ENCODE measurements at regions not wholly inside any gene's neighbourhood (a gene's known extent, or its start where the extent isn't known, plus 50 kb on each side); places are given as distances from the start of the nearest gene placed in this dataset.
"Not testable (repeated sequence)": the region's sequence is repeated elsewhere in the genome, so short reads cannot be mapped to it uniquely, and the experiment has no call there.

DNA sequence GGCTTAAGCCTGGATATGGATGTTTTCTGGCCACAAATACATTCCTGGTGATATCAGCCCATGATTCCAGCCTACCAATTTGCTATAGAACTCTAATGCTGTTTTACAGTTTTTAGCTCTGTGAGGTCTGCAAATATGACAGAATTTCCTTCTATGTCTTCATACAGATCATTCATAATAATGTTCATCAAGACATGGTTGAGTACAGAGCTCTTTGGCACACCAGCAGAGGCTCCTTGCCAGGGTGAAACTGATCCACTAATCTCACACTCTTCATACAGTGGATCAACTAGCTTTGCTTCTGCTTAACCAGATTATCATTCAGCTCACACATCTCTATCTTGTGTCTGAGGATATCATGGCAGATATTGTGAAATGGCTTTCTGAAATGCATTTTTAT is 672.1 kb downstream of the STK39 start:
- no peak for DNase-seq

DNA sequence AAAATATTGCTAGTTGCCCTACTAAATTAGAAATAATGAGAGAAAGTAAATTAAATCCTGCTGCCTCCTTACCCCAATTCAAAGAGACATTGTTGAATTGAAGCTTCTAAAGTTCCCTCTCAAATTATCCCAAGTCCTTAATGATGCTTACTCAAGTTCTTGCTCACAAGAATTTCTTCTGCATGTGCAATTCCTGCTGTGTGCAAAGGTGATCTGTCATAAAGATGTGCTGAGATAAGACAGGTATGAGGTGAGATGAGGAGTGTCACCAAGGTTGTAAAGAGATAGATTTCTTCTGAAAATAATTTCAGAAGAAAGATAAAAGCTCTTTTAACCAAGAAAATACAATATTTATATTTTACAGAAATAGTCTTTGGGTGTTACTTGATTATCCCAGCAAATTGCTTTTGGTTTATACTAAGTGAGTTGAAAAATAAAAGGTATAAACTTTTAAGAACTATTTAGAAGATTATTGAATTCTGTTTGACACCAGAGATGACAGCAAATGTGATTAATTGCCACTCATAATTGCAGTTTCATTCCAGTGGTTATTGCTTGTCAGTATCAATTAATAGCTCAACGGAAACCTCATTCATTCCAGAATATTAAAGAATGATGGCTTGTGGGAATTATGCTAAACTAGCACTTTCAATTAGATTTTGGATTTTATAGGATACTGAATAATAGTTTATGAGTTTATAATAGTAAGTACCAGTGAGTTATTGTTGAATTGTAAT is 674.3 kb downstream of the STK39 start:
- no peak for DNase-seq

GRCh38 chr2:167570370-167570769 is 677.0 kb downstream of the STK39 start:
- DNase-seq, result no peak

DNA sequence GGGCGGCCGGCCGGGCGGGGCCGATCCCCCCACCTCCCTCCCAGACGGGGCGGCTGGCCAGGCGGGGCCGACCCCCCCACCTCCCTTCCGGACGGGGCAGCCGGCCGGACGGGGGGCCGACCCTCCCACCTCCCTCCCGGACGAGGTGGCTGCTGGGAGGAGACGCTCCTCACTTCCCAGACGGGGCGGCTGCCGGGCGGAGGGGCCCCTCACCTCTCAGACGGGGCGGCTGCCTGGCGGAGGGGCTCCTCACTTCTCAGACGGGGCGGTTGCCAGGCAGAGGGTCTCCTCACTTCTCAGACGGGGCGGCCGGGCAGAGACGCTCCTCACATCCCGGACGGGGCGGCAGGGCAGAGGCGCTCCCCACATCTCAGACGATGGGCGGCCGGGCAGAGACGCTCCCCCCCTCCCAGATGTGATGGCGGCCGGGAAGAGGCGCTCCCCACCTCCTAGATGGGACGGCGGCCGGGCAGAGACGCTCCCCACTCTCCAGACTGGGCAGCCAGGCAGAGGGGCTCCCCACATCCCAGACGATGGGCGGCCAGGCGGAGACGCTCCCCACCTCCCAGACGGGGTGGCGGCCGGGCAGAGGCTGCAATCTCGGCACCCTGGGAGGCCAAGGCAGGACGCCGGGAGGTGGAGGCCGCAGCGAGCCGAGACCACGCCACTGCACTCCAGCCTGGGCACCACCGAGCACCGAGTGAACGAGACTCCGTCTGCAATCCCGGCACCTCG is 675.8 kb downstream of the XIRP2 start:
- DNase-seq, result not testable (repeated sequence)

GRCh38 chr2:167558272-167558991 is 670.2 kb downstream of the XIRP2 start:
- not testable (repeated sequence) for DNase-seq

GRCh38 chr2:167555098-167555720 is 666.9 kb downstream of the XIRP2 start:
- DNase-seq, result no peak

GRCh38 chr2:167553635-167554034 is 665.4 kb downstream of the XIRP2 start:
- DNase-seq, result no peak

DNA sequence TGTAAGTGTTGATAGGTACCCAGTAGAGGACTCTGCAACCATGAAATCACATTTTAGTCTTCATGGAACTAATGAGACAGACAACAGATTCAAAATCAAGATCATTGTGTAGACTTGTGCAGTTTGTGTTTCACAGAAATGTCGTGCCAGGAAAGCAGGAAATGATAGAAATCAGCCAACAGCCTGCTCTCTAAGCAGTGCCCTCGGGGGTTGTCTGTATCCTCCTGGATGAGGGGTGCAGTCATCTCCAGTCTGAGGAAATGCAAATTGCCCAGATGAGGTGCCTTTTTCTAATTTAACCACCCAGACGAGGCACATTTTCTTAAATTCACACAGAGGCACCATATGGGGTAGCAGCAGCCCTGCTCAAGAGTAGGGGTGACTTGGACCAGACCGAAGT is 663.1 kb downstream of the XIRP2 start:
- DNase-seq, result no peak

DNA sequence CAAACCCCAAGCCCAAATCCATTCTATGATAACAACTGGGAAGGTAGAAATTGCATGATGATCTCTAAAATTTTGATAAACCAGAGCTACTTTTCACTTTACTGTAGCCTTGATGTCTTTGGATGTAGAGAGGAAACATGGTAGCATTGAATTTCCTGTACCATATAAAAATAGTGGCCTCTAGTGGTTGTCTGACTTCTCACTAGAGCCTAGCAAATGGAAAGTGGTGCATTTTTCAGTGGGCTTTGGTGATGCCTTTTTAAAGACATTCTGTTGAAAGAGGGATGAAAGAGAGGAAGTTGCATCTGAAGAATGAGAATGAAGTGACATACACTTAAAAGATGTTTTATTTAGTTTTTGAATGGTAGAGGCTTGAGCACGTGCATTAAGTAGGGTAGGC is 662.2 kb downstream of the XIRP2 start:
- DNase-seq, result peak; percentile 6

- DNase-seq, result no peak
Measured at GRCh38 chr2:167548396-167548795, 660.1 kb downstream of the XIRP2 start.

DNA sequence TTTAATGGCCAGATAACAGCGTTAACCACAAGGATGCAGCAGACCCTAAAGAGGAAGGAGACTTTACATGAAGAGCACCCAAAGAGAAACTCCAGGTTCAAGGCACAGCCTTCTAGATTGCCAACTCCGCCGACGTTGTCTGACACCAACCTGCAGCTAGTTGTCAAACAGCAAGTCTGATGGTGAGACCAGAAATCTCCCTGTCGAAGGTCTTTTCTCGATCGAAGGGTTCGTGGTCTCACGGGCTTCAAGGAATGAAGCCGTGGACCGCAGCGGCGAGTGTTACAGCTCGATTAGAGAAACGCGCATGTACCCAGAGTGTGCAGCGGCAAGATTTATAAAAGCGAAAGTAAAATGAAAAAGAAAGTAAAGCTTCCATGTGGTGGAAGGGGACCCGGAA is 656.3 kb downstream of the XIRP2 start:
- DNase-seq, result no peak

GRCh38 chr2:167543721-167544120 is 655.4 kb downstream of the XIRP2 start:
- DNase-seq, result no peak

DNA sequence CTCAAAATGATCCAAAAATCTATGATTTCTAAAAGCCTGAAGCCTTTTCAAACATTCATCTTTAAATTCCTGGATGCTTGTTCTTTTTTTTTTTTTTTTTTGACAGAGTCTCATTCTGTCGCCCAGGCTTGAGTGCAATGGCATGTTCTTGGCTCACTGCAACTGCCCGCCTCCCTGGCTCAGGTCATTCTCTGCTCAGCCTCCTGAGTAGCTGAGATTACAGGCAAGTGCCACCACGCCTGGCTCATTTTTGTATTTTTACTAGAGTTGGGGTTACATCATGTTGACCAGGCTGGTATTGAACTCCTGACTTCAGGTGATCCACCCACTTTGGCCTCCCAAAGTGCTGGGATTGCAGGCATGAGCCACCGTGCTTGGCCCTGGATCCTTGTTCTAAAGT is 649.5 kb downstream of the XIRP2 start:
- DNase-seq, result no peak

GRCh38 chr2:167534443-167534842 is 646.2 kb downstream of the XIRP2 start:
- no peak for DNase-seq

DNA sequence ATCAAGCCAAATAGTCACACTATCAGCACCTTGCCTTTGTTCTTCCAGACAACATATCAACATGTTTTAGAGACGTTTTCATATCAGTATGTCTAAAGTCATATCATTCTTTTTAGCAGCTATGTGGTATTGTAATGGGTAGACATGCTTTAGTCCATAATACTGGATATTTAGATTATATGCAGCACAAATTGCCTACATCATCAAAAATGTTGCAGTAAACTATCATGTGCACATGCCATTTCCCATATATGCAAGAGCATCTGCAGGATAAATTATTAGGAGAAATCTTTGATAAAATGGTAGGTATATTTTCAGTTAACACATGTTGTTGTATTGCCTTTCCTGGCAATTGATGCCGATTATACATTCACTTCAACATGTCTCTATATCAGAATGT is 636.5 kb downstream of the XIRP2 start:
- no peak for DNase-seq

GRCh38 chr2:167510071-167510759 is 621.9 kb downstream of the XIRP2 start:
- no peak for DNase-seq

DNA sequence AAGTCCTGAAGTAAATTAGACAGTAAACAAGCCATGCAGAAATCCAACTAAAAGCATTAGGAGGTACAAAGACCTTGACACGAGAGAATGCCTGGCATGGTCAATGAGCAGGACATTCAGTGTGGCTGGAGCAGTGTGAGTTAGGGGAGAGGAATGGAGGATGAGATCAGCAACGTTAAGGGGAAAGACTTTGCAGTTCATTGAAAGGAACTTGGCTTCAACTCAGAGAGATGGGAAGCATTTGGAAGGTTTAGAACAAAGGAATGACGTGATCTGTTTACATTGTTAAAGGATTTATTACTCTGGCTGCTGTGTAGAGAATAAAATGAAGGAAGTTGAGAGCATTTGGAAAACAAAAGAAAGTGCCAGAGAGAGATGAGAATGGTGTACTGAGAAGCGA is 621.3 kb downstream of the XIRP2 start:
- peak; percentile 94 for DNase-seq

- no peak for DNase-seq
Measured at GRCh38 chr2:167508709-167509108, 620.4 kb downstream of the XIRP2 start.

DNA sequence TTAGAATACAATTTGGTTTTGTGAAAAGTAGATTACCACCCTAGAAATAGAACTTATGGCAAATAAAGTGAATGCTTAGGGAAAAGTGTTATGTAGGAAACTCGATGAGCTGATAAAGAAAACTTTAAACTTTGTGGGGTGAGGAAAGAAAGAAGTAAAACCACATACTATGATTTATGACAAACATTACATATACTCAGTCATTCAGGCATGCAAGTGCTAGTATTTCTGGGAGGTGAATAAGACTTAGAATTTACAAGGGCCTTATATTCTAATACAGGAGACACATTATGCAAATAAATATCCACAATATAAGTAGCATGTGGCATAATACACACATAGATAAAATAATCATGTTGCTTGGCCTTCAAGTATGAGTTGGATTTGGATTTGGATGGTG is 618.1 kb downstream of the XIRP2 start:
- no peak for DNase-seq

- no peak for DNase-seq
Measured at GRCh38 chr2:167504695-167505094, 616.4 kb downstream of the XIRP2 start.

GRCh38 chr2:167504061-167504460 is 615.8 kb downstream of the XIRP2 start:
- DNase-seq, result no peak

- no peak for DNase-seq
Measured at GRCh38 chr2:167501618-167502017, 613.3 kb downstream of the XIRP2 start.

DNA sequence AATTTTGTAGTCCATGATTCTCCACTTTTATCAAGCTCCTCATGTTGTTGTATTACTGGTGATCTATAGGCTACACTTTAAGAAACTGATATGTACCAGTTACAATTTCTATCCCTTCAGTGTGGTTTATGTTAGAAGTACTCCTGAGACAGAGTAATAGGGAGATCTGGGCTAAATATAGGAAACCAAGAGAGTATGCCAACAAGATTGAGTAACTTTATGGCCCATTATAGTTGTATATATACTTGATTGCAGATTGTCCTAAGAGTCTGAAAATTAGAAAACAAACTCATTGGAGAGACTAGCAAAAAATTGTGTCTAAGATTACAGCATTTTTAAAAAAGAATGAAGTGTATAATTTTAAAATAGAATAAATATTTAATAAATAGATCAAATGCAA is 605.6 kb downstream of the XIRP2 start:
- DNase-seq, result no peak

All from kidney glomerular epithelial cell (primary cell).